ENCODE measurements at regions not wholly inside any gene's neighbourhood (a gene's known extent, or its start where the extent isn't known, plus 50 kb on each side); places are given as distances from the start of the nearest gene placed in this dataset.
"Not testable (repeated sequence)": the region's sequence is repeated elsewhere in the genome, so short reads cannot be mapped to it uniquely, and the experiment has no call there.

DNA sequence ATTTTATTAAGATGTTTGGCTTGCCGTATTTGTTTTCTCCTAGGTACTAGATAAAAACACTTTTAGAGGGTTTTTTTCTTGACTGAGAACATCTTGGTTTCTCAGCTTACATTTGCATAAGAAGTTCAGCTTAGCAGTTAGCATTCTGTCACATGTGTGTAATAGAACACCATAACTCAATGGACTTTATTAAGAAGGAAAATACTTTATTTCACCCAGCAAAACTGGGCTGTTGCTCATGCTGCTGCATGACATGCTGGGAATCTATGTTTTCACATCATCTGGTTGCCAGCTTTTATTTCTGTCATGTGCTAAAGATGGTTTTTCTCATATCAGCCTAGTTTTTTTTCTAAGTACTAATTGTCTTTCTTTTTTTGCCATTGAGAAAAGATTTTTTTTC lies 144.6 kb downstream of the UTRN start (continued):
- TF ChIP-seq FOSL1 (IDR thresholded peaks at IDR 0.05; ENCODE audit: insufficient read depth, low read depth, low read length) = no peak
- no peak for TF ChIP-seq POLR2A (IDR thresholded peaks at IDR 0.05; ENCODE audit: control extremely low read depth in 1 of 2, low read depth in 2 of 2, low read length in 2 of 2)
- TF ChIP-seq TCF12 (IDR thresholded peaks at IDR 0.05; ENCODE audit: low read depth, low read length) = no peak

DNA sequence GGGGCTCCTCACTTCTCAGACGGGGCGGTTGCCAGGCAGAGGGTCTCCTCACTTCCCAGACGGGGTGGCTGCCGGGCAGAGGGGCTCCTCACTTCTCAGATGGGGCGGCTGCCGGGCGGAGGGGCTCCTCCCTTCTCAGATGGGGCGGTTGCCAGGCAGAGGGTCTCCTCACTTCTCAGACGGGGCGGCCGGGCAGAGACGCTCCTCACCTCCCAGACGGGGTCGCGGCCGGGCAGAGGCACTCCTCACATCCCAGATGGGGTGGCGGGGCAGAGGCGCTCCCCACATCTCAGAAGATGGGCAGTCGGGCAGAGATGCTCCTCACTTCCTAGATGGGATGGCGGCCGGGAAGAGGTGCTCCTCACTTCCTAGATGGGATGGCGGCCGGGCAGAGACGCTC lies 148.3 kb downstream of the UTRN start:
- FAIRE-seq; H3K27me3 ChIP-seq (replicated peaks in 1 of 4; ENCODE audit: control insufficient read depth in 3 of 4, extremely low read depth in 1 of 4, insufficient read depth in 3 of 4, low read length in 3 of 4); H2BK20ac ChIP-seq (ENCODE audit: low read length); H2BK12ac ChIP-seq (ENCODE audit: low read depth, low read length); H2AK5ac ChIP-seq (ENCODE audit: low read depth, low read length); H4K8ac ChIP-seq (ENCODE audit: extremely low read depth, insufficient read depth, low read length); H3K4me2 ChIP-seq (ENCODE audit: insufficient read depth in 1 of 2, low read depth in 2 of 2, low read length in 2 of 2); H3K4me1 ChIP-seq (replicated peaks in 1 of 4; ENCODE audit: control insufficient read depth in 3 of 4, insufficient read depth in 4 of 4, low read length in 3 of 4); H3K23ac ChIP-seq (ENCODE audit: insufficient read length); H3K14ac ChIP-seq (ENCODE audit: insufficient read length); DNase-seq (ENCODE audit: low read depth in 1 of 2, low spot score in 2 of 2); H3K56ac ChIP-seq (replicated peaks; ENCODE audit: insufficient read length, low read depth, low read length); H4K20me1 ChIP-seq (replicated peaks in 1 of 2; ENCODE audit: control insufficient read depth in 1 of 2, insufficient read depth in 2 of 2, low read length in 2 of 2); H2BK5ac ChIP-seq (ENCODE audit: low read depth, low read length); H2BK120ac ChIP-seq (replicated peaks; ENCODE audit: low read depth, low read length); H3K9ac ChIP-seq (replicated peaks in 1 of 4; ENCODE audit: extremely low read depth in 1 of 4, low read depth in 3 of 4, low read length in 3 of 4); H4K5ac ChIP-seq (ENCODE audit: insufficient read length, low read depth, low read length); H4K91ac ChIP-seq (replicated peaks; ENCODE audit: insufficient read length, low read length); H3K79me1 ChIP-seq (ENCODE audit: low read depth, low read length); H3K4ac ChIP-seq (replicated peaks; ENCODE audit: insufficient read length, low read depth, low read length); H3K23me2 ChIP-seq (ENCODE audit: low read depth, low read length); CTCF ChIA-PET (ENCODE audit: partially characterized antibody); H3K27ac ChIP-seq (ENCODE audit: low read depth, low read length); H3K79me2 ChIP-seq (ENCODE audit: control insufficient read depth in 1 of 2, insufficient read depth in 2 of 2, low read length in 2 of 2); H3K18ac ChIP-seq (ENCODE audit: extremely low read depth, low read length); H2AFZ ChIP-seq (ENCODE audit: low read length); H3K4me3 ChIP-seq (ENCODE audit: extremely low read depth in 1 of 4, insufficient read depth in 2 of 4, low read depth in 3 of 4, low read length in 4 of 4); H2BK15ac ChIP-seq (ENCODE audit: low read length): not testable (repeated sequence)
- no CpG with 5 or more reads among the region's 24 CpGs for WGBS, 2 experiments (ENCODE audit: extremely low coverage in 1 of 2, insufficient coverage in 1 of 2, insufficient read length in 1 of 2, insufficient replicate concordance in 2 of 2, low coverage in 1 of 2, low lambda C conversion rate in 2 of 2, missing lambda C conversion rate in 1 of 2)
- Histone ChIP-seq H3K9me3 (ENCODE audit: insufficient read depth in 2 of 2, low read depth in 1 of 2, low read length in 1 of 2) (peaks cover 0 to 13% of the 10 kb centered on the region in 2 experiments; a peak in 2 of 4 replicates), H3K36me3 (ENCODE audit: control insufficient read depth in 2 of 4, insufficient read depth in 4 of 4, low read length in 3 of 4) (peaks cover 0 to 43% (median 9%) of the 10 kb centered on the region in 4 experiments; a peak in 7 of 8 replicates)
- POLR2A ChIA-PET (ENCODE audit: partially characterized antibody) = interaction anchor here (0.7 kb wide), 1 partner anchor 646 kb away, joined by 3 read pairs; no protein-coding TSS in a partner anchor

Data from H1 (cell line).